ENCODE measurements at regions not wholly inside any gene's neighbourhood (a gene's known extent, or its start where the extent isn't known, plus 50 kb on each side); places are given as distances from the start of the nearest gene placed in this dataset.

DNA sequence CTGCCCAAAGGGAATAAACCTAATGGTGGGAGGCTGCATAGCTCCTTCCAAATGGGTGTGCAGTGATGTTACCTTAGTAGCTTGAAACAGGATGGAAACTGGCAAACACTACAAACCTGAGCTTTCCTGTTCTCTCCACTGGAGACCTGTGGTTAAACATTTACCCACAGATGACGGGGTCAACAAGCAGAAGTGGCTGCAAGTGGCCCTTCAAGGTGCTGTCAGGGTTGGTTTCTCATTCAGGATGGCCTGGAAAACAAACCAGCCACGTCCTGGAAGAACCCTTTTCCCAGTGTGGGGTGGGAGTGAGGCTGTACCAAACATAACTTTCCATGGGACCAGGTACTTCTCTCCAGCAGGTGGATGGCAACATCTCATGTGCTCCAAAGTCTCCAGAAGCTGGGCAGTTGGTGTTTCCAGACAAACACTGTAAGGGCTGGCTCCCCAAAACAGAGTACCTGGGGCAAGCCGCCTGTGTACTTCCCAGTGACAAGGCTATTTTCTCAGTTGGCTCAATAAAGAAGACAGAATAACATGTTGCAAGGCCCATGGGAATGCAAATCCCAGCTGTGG lies 67.5 kb downstream of the DNAJB9 start:
- H3K27ac ChIP-seq (ENCODE audit: control insufficient read depth, insufficient read depth) = no peak overlapping the region
- H3K36me3 ChIP-seq (ENCODE audit: control insufficient read depth in 2 of 2, insufficient read depth in 2 of 2, low read length in 1 of 2) = no peaks in the 10 kb centered on the region
- in situ Hi-C loops (cut with MboI) (no loop called here), intact Hi-C loops (cut with micrococcal nuclease; ENCODE audit: unreplicated experiment) (no loop called here)
- no peak overlapping the region for H3K4me3 ChIP-seq
- H3K4me1 ChIP-seq (ENCODE audit: control insufficient read depth, insufficient read depth, low read length) = no peaks in the 10 kb centered on the region
- H3K4me2 ChIP-seq (ENCODE audit: control insufficient read depth, insufficient read depth) = no peak overlapping the region
- no peak overlapping the region for H2AFZ ChIP-seq (ENCODE audit: control insufficient read depth, low read depth, low read length)
- BruUV-seq (replicated peaks) = no TSS peak
- H3K27me3 ChIP-seq (replicated peaks in 1 of 2; ENCODE audit: control insufficient read depth in 2 of 2, insufficient read depth in 2 of 2, low read length in 1 of 2) = no peaks in the 10 kb centered on the region
- ChIA-PET SMC1A (ENCODE audit: uncharacterized antibody, unreplicated experiment) (no interaction called here), POLR2A (no interaction called here), CTCF (interaction anchor here (1.2 kb wide), 1 partner anchor 23 kb away, joined by 4 read pairs; no protein-coding TSS in a partner anchor), RAD21 (ENCODE audit: unreplicated experiment) (no interaction called here)
- H4K20me1 ChIP-seq (ENCODE audit: control insufficient read depth, insufficient read depth) = no peaks in the 10 kb centered on the region
- no peaks in the 10 kb centered on the region for H3K9me3 ChIP-seq (replicated peaks; ENCODE audit: control insufficient read depth, insufficient read depth, low read length)
- H3K79me2 ChIP-seq (ENCODE audit: control insufficient read depth, insufficient read depth, low read length) = no peaks in the 10 kb centered on the region
- ATAC-seq (no peak), FAIRE-seq (no peak), DNase-seq (ENCODE audit: low read depth, low spot score) (no peak)
- whole genome bisulfite sequencing (ENCODE audit: insufficient coverage, insufficient replicate concordance, low lambda C conversion rate, missing lambda C conversion rate) = 2% methylated on average over 3 of the region's 3 CpGs
- H3K9ac ChIP-seq (ENCODE audit: control insufficient read depth, insufficient read depth, low read length) = no peak overlapping the region
- TF ChIP-seq NRF1 (conservative IDR thresholded peaks at IDR 0.05; ENCODE audit: low read depth, low read length) (no peak), RBBP5 (conservative IDR thresholded peaks at IDR 0.05) (no peak), MTA2 (IDR thresholded peaks at IDR 0.05; ENCODE audit: low read depth) (no peak), POLR2A (IDR thresholded peaks at IDR 0.05; ENCODE audit: low read depth, low read length) (no peak), POU2F2 (IDR thresholded peaks at IDR 0.05; ENCODE audit: borderline replicate concordance, low read depth, low read length) (no peak)
- TF ChIP-seq, protein P1, sequence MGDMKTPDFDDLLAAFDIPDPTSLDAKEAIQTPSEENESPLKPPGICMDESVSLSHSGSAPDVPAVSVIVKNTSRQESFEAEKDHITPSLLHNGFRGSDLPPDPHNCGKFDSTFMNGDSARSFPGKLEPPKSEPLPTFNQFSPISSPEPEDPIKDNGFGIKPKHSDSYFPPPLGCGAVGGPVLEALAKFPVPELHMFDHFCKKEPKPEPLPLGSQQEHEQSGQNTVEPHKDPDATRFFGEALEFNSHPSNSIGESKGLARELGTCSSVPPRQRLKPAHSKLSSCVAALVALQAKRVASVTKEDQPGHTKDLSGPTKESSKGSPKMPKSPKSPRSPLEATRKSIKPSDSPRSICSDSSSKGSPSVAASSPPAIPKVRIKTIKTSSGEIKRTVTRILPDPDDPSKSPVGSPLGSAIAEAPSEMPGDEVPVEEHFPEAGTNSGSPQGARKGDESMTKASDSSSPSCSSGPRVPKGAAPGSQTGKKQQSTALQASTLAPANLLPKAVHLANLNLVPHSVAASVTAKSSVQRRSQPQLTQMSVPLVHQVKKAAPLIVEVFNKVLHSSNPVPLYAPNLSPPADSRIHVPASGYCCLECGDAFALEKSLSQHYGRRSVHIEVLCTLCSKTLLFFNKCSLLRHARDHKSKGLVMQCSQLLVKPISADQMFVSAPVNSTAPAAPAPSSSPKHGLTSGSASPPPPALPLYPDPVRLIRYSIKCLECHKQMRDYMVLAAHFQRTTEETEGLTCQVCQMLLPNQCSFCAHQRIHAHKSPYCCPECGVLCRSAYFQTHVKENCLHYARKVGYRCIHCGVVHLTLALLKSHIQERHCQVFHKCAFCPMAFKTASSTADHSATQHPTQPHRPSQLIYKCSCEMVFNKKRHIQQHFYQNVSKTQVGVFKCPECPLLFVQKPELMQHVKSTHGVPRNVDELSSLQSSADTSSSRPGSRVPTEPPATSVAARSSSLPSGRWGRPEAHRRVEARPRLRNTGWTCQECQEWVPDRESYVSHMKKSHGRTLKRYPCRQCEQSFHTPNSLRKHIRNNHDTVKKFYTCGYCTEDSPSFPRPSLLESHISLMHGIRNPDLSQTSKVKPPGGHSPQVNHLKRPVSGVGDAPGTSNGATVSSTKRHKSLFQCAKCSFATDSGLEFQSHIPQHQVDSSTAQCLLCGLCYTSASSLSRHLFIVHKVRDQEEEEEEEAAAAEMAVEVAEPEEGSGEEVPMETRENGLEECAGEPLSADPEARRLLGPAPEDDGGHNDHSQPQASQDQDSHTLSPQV (IDR thresholded peaks at IDR 0.05) = no peak
- TF ChIP-seq, protein P2, sequence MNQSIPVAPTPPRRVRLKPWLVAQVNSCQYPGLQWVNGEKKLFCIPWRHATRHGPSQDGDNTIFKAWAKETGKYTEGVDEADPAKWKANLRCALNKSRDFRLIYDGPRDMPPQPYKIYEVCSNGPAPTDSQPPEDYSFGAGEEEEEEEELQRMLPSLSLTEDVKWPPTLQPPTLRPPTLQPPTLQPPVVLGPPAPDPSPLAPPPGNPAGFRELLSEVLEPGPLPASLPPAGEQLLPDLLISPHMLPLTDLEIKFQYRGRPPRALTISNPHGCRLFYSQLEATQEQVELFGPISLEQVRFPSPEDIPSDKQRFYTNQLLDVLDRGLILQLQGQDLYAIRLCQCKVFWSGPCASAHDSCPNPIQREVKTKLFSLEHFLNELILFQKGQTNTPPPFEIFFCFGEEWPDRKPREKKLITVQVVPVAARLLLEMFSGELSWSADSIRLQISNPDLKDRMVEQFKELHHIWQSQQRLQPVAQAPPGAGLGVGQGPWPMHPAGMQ (IDR thresholded peaks at IDR 0.05; ENCODE audit: borderline replicate concordance) = no peak
